Muscle of back (tissue), 3 donors: ENCODE measurements at regions not wholly inside any gene's neighbourhood (a gene's known extent, or its start where the extent isn't known, plus 50 kb on each side); places are given as distances from the start of the nearest gene placed in this dataset.

ENCODE experiments used
- DNase-seq, 3 donors: peaks; one replicate each; pipeline versions ENCODE4 v3.0.0 to v3.0.0-alpha.2; 2013

DNA sequence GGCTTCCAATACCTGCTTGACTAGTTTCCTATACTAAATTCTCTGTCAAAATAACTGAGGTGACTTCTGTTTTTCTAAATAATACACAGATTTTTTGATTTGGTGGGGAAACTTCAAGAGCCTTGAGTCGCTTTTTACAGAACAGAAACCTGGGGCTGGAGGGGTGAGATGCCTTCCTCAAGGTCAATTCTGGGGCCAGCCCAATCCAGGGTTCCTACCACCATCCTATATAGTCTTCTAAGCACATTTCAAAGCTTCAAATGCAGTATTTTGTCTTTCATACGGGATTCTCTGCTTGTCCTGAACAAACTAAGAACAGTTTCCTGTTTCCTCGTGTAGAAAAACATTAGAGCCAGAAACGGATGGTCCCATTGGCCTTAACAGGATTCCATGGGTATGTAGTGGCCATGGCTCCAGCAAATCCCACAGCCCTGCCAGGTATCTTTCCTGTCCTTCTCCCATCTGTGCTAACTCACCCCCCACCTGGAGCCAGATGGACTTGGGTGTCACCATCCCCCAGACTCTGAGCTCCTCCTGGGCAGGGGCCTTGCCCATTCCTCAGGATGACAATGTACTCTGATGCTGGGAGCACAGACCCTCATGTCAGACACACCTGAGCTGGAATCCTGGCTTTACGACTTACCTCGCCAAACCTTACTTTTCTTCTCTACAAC is 146.9 kb downstream of the KLF13 start:
- no peak for DNase-seq

DNA sequence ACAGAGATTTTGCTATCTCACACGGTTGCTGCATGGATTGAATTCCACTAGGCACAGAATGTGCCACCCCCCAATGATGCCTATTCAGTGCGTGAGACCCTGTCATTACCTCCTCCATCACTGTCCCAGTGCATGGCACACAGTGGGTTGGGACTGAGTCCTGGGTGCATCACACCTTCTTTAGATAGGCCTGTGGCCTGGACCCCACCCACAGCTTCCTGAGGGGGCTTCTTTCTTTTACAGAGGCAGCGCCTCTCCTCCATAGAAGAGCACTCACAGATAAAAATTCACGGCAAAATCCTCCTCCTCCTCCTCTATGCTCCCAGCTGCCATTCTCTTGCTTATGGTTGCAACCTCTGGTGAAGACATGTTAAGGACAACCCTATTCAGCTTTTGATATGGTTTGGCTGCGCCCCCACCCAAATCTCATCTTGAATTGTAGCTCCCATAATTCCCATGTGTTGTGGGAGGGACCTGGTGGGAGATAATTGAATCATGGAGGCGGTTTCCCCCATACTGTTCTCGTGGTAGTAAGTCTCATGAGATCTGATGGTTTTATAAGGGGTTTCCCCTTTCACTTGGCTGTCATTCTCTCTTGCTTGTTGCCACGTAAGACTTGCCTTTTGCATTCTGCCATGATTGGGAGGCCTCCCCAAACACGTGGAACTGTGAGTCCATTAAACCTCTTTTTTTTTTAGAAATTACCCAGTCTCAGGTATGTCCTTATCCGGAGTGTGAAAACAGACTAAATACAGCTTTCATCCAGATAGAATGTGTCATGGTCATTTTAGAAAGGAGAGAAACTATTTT is 147.6 kb downstream of the KLF13 start:
- DNase-seq: no peak

DNA sequence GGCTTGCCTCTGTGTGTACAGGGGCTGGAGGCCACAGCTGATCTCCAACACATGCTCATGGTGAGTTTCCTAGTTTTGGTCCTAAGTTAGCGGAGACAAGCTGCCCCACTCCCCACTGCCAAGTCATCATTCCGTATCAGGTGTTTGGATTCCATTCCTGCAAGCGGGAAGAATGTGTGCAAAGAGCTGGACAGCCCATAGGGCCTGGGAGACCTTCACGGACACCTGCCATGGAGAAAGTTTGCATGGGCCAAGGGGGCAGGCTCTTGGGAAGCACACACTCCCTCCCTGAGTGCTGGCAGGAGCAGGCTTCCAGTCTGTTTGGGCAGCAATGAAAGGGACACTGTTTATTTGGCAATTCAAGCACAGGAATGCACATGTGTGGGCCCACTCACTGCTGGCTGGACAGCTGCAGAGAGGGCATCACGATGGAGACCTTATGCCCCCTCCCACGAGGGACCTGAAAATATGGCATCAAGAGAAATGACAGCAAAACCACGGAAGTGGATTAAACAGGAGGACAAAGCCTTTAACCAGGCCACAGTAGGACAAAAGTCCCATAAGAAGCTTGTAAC is 149.7 kb downstream of the KLF13 start:
- DNase-seq: no peak

DNA sequence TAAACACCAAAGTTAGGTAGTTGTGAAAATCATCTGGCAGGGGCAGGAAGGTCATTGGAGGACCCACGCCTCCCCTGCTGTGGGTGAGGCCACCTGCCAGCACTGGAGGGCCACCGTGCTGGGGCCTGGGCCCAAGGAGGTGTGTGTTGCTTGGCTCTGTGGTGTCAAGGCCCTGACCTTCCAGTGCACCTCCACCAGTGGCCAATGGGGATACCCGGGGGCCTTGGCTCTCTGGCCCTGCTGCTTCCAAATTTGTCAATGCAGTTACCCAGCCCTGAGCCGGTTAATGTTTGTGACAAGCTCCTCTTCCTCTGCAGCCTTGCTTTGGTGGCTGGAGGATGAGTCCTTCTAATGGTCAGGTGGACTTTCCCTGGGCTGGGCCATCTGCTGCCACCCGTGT is 150.2 kb downstream of the KLF13 start:
- no peak for DNase-seq

DNA sequence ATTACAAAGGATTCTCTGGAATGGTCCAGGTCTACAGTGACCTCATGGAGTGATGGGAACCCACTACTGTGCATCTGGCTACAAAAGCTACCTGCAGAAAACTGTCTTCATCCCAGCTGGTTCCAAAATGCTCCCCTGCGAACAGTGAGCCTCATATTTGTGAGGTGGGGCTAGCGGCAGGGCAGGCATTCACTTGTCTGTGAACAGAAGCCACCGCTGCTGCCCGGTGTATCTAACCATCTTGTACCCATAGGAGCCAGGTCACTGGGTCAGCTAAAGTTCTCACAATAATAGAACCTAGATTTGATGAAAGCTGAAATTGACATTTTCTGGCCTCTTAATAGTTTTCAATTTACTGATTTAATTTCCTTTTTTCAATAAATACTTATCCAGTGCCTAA is 150.7 kb downstream of the KLF13 start:
- no peak for DNase-seq

DNA sequence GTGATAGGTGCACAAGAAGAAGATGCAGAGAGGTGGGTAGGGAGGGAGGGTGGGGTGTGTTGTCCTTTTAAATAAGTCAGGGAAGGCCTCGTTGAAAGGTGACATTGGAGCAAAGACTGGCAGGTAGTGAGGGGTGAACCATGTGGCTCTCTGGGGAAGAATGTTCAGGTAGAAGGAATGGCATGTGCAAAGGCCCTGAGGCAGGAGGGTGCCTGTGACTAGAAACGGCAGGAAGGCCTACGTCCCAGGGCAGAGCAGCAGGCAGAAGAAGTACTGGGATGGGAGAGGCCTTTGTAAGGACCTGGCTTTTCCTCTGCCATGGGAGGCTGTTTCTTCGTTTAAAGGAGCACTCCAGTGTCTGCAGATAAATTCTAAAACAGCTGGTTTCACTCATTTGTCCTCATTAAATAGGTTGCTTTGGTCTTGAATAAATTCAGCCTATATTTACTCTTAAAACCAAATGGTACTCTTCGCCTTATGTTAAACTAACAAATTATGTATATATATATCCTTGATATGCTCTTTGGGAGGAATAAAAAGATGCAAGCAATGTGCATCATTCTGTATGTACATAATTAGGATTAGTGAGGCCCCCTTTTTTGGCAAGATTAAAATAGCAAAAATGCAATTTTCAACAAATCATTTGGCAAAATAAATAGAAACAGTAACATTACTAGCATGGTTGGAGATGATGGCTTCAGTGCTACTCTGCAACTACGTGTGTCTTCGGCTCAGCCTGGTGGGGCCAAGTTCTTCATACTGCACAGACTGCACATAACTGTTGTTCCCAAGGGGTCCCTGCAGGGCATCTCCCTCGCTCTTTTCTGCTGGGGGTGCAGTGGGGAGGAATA is 151.4 kb downstream of the KLF13 start:
- no peak for DNase-seq

DNA sequence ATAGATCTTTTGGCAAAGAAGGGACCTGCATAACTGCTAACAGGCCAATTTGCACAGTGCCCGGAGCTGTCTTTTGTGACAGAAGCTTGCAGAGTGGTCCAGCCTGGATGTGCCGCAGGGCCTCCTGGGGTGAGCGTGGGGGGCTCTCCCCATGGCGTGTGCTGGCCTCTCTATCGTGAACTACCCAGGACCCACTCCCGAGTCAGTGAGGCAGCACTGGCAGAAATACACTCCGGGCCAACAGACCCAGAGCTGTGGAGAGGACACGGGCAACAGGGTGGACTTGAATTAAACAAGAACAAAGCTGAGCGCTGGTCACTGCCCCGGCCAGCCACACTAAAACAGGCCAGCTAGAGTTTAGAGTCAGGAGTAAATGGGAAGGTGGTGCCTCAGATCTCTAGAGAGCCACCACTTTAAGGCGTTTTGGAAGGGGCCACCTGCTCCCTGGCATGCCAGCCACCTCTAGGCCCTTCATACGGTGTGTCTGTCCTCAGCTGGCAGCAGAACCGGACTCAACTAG is 152.1 kb downstream of the KLF13 start:
- DNase-seq: no peak

DNA sequence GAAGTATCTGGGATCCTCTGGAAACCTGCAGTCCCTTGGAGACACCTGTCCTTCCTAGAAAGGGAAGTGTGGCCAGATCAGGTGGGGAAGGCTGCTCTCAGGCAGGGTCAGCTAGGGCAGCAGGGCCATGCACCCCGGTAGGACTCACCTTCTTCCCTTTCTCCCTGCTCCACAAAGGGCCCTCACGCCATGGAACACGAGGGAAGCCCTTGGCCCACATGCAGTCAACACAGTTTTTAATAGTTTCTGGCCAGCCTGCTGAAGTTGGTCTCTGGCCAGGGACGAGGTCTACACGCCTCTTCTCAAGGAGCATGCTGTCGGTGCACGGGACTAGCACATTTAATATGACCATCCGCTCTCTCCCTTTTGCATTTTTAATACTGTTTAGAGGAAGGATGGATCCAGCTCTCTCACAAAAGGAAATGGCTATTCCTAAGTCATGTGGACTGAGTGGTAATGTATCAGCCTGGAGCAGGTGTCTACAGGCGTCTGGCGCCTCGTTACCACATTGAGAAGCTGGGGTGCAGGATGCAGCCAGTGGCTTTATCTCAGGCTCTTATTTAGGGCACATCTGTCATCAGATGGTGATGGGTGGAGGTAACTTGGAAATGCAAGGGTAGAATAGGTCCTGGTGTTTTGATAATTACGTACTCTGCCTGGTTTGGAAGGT is 153.9 kb downstream of the KLF13 start:
- DNase-seq: no peak

DNA sequence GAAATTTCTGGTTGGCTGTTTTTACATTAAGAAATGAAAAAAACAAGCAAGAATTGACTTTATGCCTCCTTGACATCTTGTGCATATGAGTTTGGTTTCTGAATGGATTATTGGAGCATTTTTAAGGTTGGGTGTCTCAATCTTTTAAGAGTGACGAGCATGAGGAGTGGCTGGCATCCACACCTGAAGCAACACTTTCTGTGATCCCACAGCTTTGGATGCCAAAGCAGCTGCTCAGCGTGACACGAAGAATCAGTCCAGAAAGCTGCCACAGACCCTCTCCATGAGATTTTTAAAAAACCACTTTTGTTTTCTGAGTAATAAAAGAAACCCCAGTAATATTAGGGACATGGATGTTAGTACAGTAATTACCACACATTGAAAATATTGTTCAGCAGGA is 154.5 kb downstream of the KLF13 start:
- no peak for DNase-seq

DNA sequence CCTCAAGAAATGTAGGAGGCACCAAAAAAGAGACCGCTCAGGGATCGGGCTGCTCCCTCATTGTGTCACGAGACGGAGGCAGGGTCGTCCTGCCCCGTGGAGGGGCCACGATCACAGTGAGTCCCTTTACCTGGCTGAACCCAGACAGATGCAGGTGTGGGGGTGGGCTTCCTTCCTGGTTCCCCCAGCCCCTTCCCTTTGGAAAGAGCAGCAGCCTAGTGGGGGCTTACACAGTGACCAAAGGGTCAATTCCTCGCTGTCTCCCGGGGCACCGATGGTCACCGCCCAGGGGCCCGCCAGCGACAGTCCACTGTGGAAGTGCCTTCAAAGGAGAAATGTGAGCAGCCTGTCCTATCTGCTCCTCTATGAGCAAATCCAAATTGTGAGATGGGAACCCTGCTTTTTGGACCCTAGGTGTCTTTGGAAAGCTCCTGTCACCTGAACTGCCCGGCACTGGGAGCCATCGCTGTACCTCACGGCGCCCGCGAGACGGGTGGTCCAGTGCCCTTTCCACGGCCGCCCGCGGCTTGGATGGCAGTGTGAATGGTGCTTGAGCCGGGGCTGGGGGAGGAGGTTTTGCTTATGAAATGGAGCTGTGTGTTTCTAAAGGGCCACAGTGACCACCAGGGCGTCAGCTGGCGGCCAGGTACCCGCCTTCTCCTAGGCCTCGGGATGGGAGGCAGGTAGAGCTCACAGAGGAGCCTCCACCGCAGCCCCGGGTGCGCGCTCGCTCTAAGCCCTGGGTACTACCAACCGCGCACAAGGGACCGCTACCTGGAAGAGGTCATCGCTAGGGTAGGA is 155.7 kb downstream of the KLF13 start:
- DNase-seq: no peak

DNA sequence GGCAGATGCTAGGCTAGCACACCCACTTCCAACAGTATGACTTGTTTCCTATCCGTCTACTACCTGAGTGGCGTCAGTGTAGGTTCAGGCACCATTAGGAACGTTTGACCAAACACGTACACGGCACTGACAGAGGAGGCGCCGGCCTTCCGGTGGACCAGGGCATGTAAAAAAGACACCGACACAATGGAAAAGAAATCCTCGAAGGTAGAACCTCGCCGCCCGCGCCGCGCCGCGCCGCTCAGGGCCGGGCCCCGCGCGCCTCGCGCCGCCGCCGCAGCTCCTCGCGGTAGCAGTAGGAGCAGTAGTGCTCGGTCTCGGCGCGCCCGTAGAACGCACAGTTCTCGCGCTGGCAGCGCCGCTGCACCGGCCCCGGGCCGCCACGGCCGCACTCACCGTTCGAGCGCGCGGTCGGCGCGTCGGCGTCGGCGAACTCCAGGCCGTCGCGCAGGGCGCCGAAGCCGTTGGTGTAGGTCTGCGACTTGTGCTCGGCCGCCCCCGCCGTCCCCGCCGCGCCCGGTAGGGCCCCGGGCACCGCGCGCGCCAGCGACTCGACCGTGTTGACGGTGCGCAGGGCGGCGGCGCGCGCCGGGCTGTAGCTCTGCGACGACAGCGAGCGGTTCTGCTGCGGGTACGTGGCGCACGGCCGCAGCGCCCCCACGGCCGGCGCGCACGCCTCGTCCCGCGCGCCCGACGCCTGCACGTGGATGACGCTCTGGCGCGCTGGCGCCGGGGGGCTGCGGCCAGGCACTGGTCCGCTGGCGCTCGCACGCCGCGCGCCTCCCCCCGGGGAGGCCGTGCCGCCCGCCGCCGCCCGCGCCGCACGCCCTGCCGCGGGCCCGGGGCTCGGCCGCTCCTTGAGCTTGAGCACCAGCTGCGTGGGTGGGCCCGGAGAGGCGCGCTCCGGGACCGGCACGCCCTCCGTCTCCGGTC is 156.7 kb downstream of the KLF13 start:
- no peak for DNase-seq

DNA sequence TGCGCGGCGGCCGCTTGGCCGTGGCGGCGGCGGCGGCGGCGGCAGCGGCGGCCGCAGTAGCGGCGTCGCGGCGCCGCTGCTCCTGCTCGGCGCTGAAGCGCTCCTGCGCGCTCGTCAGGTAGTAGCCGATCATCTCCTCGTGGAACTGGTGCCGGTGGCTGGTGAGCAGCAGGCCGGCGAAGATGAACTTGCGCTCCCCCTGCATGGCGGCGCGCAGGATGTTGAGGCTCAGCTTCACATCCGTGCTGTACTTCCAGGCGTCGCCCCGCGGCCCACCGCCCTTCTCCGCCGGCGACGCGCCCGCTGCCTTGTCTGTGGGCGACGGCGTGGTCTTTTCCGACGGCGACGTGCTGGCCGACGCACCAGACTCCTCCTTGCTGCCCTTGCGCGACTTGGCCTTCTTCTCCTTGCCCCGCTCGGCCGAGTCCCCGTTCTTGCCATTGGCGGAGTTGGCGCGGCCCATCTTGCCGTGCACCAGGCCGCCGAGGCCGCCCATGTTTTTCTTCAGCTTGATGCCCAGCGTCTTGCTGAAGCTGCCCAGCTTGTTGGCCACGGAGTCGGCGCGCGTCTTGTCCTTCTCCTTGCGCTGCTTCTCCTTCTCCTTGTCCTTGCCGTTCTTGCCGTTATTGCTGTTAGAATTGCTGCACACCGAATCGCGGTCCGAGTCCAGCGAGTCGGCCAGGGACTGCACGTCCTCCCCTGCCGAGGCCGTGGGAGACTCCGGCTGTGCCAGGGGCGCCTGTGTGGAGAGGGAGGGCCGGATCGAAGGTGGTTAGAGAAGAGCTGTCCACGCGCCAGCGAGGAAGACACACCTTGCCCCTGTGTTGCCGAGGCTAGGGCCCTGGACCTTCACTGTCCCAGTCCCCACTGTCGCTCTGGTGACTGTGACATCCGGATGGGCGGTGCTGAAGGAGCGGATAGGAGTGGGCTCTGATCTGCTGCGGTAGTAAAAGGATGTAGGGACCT is 157.6 kb downstream of the KLF13 start:
- no peak for DNase-seq

DNA sequence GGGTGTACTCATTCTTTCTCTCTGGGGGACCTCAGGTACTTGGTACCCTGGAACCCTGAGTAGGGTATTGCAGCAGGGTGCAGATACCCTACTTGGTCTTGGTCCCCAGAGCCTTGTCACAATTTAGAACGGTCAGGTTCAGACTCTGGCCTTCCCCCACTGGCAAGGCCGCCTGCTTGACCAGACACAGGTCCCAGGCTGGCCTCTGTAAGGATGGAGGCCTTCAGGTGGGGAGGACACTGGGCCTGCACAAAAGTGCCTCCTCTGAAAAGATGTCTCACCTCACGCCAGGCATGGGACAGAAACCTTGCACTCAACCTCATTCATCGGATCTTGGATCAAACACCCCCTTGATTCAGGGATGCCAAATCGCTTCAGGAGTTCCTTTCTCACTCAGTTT is 158.4 kb downstream of the KLF13 start:
- DNase-seq: no peak

DNA sequence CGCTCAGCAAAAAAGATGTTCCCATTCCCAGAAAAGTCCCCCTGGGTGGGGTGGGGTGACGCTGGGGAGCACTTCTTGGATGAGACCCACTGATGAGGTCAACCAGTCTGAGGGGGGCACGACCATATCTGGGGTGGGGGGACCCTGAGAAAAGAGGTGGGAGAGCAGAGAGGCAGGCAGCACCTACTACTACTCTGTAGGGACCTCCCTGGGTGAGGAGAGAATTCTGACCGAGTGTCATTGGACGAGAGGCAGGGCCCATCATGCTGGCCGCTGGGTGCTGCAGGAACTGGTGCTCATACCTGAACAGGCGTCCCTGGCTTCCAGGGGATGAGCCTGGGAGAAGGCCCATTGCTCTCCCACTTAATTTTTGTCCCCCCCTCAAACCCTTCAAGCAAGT is 158.8 kb downstream of the KLF13 start:
- no peak for DNase-seq

DNA sequence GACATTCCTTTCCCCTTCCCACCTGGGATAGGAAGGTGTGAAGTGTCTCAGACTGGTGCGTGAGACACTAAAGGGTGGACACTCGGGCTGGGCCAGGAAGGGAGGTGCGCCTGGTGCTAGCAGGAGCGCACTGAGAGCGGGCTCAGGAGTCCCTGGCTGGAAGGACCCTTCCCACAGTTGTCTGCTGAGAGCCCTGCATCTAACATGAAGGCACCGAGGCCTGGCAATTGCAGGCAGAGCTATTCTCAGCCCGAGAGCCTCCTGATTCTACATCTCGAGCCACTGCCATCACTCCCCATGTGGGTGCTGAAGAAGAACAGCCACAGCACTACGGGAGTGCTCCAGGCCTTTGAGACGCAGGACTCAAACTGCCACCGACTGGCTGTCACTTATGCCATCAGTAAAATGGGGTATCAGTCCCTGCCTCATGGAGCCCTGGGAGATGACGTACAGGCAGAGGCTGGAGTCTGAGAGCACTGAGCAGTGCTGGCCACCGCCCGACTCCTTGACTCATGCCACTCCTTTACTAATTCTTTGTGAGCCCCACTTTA is 159.4 kb downstream of the KLF13 start:
- DNase-seq: no peak

DNA sequence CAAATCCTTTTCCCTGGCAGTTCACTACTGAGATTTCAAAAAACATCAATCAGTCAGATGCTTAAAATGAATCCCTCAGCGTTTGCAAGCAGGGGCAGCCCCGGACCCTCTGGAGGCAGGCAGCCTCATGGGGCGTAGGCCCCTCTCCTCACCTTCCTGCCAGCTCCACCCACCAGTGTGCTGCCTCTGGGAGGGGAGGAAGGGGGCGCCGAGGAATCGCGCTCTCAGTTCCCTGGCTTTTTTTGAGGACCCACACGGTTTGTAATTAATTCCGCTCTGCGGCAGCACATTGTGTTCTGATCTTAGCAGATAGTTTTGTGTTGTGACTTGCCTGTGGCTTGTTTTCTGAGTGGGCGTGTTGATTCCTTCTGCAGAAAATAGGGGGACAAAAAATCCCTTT is 159.9 kb downstream of the KLF13 start:
- no peak for DNase-seq

DNA sequence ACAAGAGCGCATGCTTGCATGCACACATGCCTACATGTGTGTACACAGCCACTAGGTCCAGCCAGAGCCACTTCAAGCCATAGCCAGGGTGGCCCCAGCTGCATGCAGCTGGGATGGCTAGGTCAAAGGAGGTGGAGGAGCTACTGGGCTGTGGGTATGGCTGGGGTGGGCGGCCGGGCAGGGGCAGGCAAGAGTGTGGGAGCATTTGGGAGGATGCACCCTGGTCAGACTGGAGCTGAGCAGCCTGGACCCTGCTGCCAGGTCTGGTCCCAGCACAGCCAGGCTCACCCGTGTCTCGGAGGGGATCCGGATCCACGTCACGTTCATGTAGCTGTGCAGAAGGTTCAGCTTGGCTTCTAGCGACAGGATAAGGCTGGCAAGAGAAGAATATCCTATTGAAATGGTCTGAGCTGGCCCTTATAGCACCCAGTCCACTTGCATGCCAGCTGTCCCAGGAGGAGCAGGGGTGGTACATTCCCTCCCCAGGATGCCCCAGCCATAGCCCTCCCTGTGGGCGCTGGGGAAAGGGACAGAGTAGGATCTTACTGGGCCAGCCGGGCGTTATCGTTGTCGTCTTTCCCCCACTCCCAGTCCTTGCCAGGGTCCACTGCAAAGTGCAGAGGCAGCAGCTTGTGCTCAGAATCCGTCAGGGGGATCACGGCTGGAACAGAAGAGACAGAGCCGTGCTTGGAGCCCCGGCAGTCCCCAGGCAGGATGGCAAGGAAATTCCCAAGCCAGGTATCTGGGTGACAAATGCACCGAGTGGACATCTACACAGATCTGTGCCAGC is 160.5 kb downstream of the KLF13 start:
- no peak for DNase-seq
